GM23248 (cell line): ENCODE measurements at regions not wholly inside any gene's neighbourhood (a gene's known extent, or its start where the extent isn't known, plus 50 kb on each side); places are given as distances from the start of the nearest gene placed in this dataset.

Source experiments
- DNase-seq: peaks from one replicate; pipeline ENCODE4 v3.0.0-alpha.2; 2015
- H2AFZ ChIP-seq: fragments of 200-600 bp; sonication (generic); 2 replicates; pipeline ENCODE4 v1.6.1; 2016; ENCODE audit warnings: antibody characterized with exemption
- H3F3A ChIP-seq: fragments of 200-600 bp; sonication (generic); 2 replicates; pipeline ENCODE4 v1.6.1; 2016; ENCODE audit warnings: mild to moderate bottlenecking, antibody characterized with exemption, mixed run types; ENCODE audit not compliant: insufficient read depth
- H3K27ac ChIP-seq: fragments of 200-600 bp; sonication (generic); 2 replicates; pipeline ENCODE4 v1.5.1; 2016; ENCODE audit warnings: mild to moderate bottlenecking
- H3K27me3 ChIP-seq: fragments of 200-600 bp; sonication (generic); replicated peaks from 2 replicates; pipeline ENCODE4 v1.6.1; 2016; ENCODE audit warnings: mild to moderate bottlenecking; ENCODE audit not compliant: insufficient read depth
- H3K36me3 ChIP-seq: fragments of 200-600 bp; sonication (generic); 2 replicates; pipeline ENCODE4 v1.6.1; 2016; ENCODE audit warnings: low read depth, mild to moderate bottlenecking
- H3K4me1 ChIP-seq: fragments of 200-600 bp; sonication (generic); 2 replicates; pipeline ENCODE4 v1.6.1; 2016; ENCODE audit warnings: mild to moderate bottlenecking; ENCODE audit not compliant: insufficient read depth
- H3K4me2 ChIP-seq: fragments of 200-600 bp; sonication (generic); one replicate; pipeline ENCODE4 v1.6.1; 2016; ENCODE audit warnings: mild to moderate bottlenecking; ENCODE audit not compliant: unreplicated experiment
- H3K4me3 ChIP-seq: fragments of 200-600 bp; sonication (generic); 2 replicates; pipeline ENCODE4 v1.5.1; 2016; ENCODE audit warnings: mild to moderate bottlenecking
- H3K79me2 ChIP-seq: fragments of 200-600 bp; sonication (generic); 2 replicates; pipeline ENCODE4 v1.6.1; 2016; ENCODE audit warnings: mild to moderate bottlenecking; ENCODE audit not compliant: insufficient read depth
- H3K9ac ChIP-seq: fragments of 200-600 bp; sonication (generic); 2 replicates; pipeline ENCODE4 v1.6.1; 2016; ENCODE audit warnings: mild to moderate bottlenecking
- H3K9me2 ChIP-seq: fragments of 200-600 bp; sonication (generic); 2 replicates; pipeline ENCODE4 v1.6.1; 2016; ENCODE audit warnings: mixed run types, mild to moderate bottlenecking, moderate library complexity; ENCODE audit not compliant: insufficient read depth
- H3K9me3 ChIP-seq: fragments of 200-600 bp; sonication (generic); one replicate; pipeline ENCODE4 v1.6.1; 2017; ENCODE audit warnings: low read depth
- H4K20me1 ChIP-seq: fragments of 200-600 bp; sonication (generic); 2 replicates; pipeline ENCODE4 v1.6.0; 2016; ENCODE audit not compliant: insufficient read depth
- EZH2 ChIP-seq: fragments of 200-600 bp; sonication (generic); IDR thresholded peaks from 2 replicates; pipeline ENCODE4 v1.6.1; 2018; ENCODE audit warnings: antibody characterized with exemption, mild to moderate bottlenecking; ENCODE audit not compliant: insufficient read depth, poor library complexity, severe bottlenecking
- EZH2phosphoT487 ChIP-seq: fragments of 200-600 bp; sonication (generic); IDR thresholded peaks from 2 replicates; pipeline ENCODE4 v1.6.1; 2018; ENCODE audit warnings: antibody characterized with exemption, moderate library complexity, mild to moderate bottlenecking, low read depth; ENCODE audit not compliant: insufficient read depth
- WGBS, 2 experiments: methylation state at CpG; one replicate each; pipeline ENCODE4 v1.1.6; 2015 to 2017; ENCODE audit warnings: low lambda C conversion rate in 2 of 2, low coverage in 1 of 2; ENCODE audit errors: missing lambda C conversion rate in 2 of 2; 5-methylcytosine and 5-hydroxymethylcytosine counted together
- in situ Hi-C: fragments of 300-500 bp; cut with MboI; formaldehyde crosslinking; loops from 2 replicates; pipeline ENCODE4 v1.15.0; 2020

- Histone ChIP-seq H3K27ac (no peak overlapping the region), H3K4me3 (no peak overlapping the region), H3K79me2 (no peaks in the 10 kb centered on the region), H3K4me1 (no peaks in the 10 kb centered on the region), H3K9me3 (no peaks in the 10 kb centered on the region), H3K36me3 (no peaks in the 10 kb centered on the region), H3K9me2 (no peaks in the 10 kb centered on the region), H2AFZ (no peak overlapping the region), H3K9ac (no peak overlapping the region), H4K20me1 (no peaks in the 10 kb centered on the region), H3F3A (no peaks in the 10 kb centered on the region), H3K4me2 (no peak overlapping the region), H3K27me3 (no peaks in the 10 kb centered on the region)
- in situ Hi-C loops: no loop called here
- WGBS, 2 experiments: 25 to 29% methylated on average over 6 of the region's 6 CpGs
- TF ChIP-seq EZH2 (no peak), EZH2phosphoT487 (no peak)
- DNase-seq: no peak
Observed at GRCh38 chr10:121265360-121266123, 332.7 kb downstream of the FGFR2 start.

DNA sequence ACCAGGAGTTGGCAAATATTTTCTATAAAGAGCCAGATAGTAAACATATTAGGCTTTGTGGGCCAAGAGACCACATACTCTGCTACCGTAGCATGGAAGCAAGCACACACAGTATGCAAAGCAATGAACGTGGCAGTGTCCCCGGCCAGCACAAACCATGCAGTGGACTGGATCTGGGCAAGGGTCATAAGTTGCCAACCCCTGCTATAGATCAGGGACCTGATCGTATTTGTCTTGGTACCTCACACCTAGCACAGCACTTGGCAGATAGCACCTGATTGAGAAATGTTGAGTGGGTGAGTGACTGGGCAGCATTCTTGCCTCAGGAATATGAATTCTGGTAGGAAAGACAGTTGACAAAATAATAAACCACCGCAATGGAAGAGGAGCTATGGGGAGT, 331.9 kb downstream of the FGFR2 start:
- Histone ChIP-seq H3K4me1 (no peaks in the 10 kb centered on the region), H2AFZ (no peak overlapping the region), H4K20me1 (no peaks in the 10 kb centered on the region), H3K9ac (no peak overlapping the region), H3K79me2 (no peaks in the 10 kb centered on the region), H3K4me3 (no peak overlapping the region), H3K9me2 (no peaks in the 10 kb centered on the region), H3K9me3 (no peaks in the 10 kb centered on the region), H3F3A (no peaks in the 10 kb centered on the region), H3K27me3 (no peaks in the 10 kb centered on the region), H3K4me2 (no peak overlapping the region), H3K36me3 (no peaks in the 10 kb centered on the region), H3K27ac (no peak overlapping the region)
- TF ChIP-seq EZH2 (no peak), EZH2phosphoT487 (no peak)
- no peak for DNase-seq
- in situ Hi-C loops: no loop called here
- 34 to 40% methylated on average over 5 of the region's 5 CpGs for WGBS, 2 experiments

- no peak overlapping the region for H3K4me3 ChIP-seq
- no peak overlapping the region for H3K27ac ChIP-seq
- in situ Hi-C loops: no loop called here
- no peaks in the 10 kb centered on the region for H3F3A ChIP-seq
- H4K20me1 ChIP-seq: no peaks in the 10 kb centered on the region
- H3K9me2 ChIP-seq: no peaks in the 10 kb centered on the region
- no peaks in the 10 kb centered on the region for H3K9me3 ChIP-seq
- no peak for DNase-seq
- H3K9ac ChIP-seq: no peak overlapping the region
- no peak for TF ChIP-seq EZH2
- TF ChIP-seq EZH2phosphoT487: no peak
- H3K27me3 ChIP-seq: no peaks in the 10 kb centered on the region
- no peaks in the 10 kb centered on the region for H3K79me2 ChIP-seq
- H3K4me1 ChIP-seq: no peaks in the 10 kb centered on the region
- 49 to 51% methylated on average over 11 of the region's 11 CpGs for WGBS, 2 experiments
- H3K4me2 ChIP-seq: no peak overlapping the region
- no peak overlapping the region for H2AFZ ChIP-seq
- H3K36me3 ChIP-seq: no peaks in the 10 kb centered on the region
Observed at GRCh38 chr10:121267236-121268003, 330.8 kb downstream of the FGFR2 start.

DNA sequence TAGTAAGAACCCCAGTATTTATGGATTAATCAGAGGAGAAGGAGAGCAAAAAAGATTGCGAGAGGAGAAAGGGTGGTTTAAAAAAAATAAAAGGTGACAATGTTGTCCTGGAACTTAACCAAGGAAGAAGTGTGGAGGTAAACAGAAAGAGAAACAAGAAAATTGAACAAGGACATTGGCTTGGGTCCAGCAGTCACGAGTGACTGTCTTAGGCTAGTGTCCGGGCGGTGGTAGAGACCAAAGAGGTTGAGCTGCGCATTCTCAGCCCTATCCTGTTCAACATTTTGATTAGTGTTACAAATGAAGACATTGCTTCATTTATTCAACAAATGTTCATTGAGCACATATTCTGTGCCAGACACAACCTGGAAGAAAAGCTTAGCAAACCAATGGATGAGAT, 329.9 kb downstream of the FGFR2 start:
- no peaks in the 10 kb centered on the region for H3K79me2 ChIP-seq
- 33 to 34% methylated on average over 5 of the region's 5 CpGs for WGBS, 2 experiments

More for the DNA sequence above, 329.9 kb downstream of the FGFR2 start:
- Histone ChIP-seq H3K4me3 (no peak overlapping the region), H3K27me3 (no peaks in the 10 kb centered on the region), H3K27ac (no peak overlapping the region), H3K9me3 (no peaks in the 10 kb centered on the region), H3K9me2 (no peaks in the 10 kb centered on the region), H3K4me1 (no peaks in the 10 kb centered on the region), H3K36me3 (no peaks in the 10 kb centered on the region), H4K20me1 (no peaks in the 10 kb centered on the region), H2AFZ (no peak overlapping the region), H3F3A (no peaks in the 10 kb centered on the region), H3K9ac (no peak overlapping the region), H3K4me2 (no peak overlapping the region)
- in situ Hi-C loops: no loop called here
- DNase-seq: no peak
- TF ChIP-seq EZH2: no peak
- no peak for TF ChIP-seq EZH2phosphoT487
